Stimulated activated CD4-positive, alpha-beta T cell treated with anti-CD3 and anti-CD28 coated beads, Interleukin-2, amount 100 ng/mL, for 4 hours (primary cell): ENCODE measurements at regions not wholly inside any gene's neighbourhood (a gene's known extent, or its start where the extent isn't known, plus 50 kb on each side); places are given as distances from the start of the nearest gene placed in this dataset.

Experiments
- DNase-seq: peaks from one replicate; pipeline ENCODE4 v3.0.0-alpha.2; 2020; ENCODE audit warnings: low read depth

DNA sequence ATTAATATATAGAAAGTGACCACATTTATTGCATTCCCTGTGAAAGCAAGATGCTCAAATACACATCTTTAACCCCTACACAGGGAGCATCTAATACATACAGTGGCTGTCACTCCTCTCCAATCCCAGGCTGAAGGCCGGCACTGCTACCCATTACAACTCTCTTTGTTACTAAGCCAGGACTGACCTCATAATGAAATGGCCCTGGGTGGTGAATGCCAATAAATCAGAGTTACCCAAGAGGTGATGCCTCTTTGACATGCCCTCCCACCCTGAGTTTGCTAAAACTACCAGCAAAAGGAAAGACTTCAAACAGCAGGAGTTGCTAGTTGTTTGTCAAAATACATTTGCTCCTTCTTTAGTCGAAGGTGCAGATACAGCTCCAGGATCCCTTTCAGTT, 214.2 kb downstream of the FOXA2 start:
- no peak for DNase-seq

DNA sequence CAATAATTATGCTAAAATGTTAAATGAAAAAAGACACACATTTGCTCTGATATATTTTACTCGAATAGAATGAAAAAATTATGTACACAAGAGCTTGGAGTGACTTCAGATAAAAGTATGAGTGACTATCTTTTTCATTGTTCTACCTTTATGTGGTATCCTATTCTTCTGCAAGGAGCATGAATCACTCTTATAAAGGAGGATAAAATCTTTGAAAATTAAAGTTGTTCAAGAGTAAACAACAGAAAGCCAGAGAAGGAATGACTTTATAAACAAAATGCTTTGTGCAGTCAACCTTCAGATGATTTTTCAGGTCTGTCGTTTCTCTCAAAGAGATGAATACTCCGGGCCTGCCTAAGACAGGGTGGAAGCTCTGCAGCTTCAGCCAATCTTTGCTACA, 215.3 kb downstream of the FOXA2 start:
- no peak for DNase-seq

DNA sequence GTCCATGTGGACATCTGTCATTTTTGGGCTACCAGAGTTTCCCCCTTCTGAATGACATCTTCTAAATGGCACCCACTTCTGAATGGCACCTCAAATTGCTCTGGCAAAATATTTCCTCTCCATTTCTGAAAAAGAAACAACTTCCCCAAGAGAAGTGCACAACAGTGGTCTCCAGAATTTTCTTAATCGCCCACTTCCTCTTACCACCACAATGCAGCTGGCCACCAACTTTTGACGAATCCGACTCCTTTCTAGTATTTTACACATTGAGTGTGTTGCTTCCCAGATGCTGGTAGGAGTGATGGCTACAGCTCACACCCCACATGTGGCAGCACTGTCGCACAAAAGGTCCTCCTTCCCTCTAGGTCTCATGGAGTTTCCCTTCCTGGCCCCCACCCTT, 216.1 kb downstream of the FOXA2 start:
- DNase-seq = no peak

DNA sequence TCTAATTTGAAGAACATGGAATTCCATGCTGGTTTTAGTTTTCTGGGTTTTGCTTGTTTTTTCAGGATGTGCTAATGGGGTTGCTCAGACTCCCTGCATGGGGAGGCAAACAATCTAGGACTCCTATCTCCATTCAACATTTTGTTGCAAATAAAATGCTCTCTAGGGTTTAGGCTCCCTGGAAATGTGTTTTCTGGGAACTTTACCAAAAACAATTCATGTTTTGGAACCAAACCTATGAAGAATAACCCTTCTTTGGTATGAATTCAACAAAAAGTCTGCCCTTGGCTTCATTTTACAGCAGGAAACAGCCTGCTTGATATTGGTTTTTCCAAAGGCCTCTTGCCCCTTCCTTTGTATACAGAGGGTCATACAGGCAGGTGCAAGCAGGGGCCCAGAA, 217.7 kb downstream of the FOXA2 start:
- no peak for DNase-seq

DNA sequence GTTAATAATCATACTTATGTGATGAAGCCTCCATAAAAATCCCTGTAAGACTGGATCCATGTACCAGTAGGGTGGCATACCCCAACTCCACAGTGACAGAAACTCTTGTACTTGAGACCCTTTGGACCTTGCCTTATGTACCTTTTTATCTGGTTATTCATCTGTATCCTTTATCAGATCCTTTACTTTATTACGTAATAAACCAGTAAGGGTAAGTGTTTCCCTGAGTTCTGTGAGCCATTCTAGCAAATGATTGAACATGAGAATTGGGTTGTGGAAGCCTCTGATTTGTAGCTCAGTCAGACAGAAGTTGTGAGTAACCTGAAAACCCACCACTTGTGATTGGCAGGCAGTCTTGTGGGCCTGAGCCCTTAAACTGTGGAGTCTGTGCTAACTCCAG, 229.7 kb downstream of the FOXA2 start:
- no peak for DNase-seq

DNA sequence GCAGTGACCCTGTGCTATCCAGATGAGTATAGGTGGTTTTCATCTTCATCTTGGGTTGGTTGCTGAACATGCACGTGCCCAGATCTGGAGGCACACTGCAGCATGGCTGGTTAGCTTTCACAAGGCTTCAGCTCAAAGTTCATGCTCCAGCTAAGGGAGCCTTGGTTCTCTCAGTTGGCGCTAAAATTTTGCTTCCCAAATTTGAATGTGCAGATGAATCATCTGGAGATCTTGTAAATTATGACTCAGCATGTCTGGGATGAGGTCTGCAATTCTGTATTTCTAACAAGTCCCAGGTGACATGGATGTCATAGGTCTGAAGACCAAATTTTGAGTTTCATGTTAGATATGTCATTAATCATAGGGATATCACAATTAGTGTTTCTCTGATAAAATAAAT, 230.8 kb downstream of the FOXA2 start:
- no peak for DNase-seq

DNA sequence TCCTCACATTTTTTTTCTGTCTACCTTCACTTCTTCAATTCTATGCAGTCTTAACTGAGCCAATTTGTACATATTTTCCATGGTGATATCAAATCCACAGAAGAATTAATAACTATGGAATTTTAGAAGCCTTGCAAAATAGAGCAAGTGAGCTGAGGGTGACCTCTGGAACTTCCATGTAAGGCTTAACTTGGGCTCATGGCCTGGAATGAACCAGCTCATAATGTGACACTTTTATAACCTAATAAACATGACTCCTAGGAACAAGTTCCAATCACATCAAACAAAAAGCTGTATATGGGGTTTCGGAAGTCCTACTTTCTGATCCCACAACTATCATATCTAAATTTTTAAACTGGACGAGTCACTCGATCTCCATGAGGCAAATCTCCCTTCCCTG, 232.4 kb downstream of the FOXA2 start:
- no peak for DNase-seq

DNA sequence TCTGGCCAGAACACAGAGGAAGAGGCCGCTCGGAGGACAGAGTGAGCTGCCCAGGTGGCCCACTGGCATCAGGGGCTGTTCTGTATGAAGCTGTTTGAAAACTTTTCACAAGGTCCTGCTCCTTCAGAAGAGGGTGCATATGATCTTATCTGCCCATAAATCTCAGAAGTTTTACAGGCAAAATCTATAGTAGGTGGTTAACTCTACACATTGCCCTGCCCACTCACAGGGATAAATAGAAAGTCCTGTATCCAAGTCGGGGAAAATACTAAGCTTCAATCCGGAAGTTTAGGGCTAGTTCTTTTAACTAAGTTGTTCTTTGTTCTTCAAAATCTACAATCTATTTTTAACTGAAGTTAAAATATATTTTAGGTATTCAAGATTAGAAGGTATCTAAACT, 233.7 kb downstream of the FOXA2 start:
- no peak for DNase-seq

DNA sequence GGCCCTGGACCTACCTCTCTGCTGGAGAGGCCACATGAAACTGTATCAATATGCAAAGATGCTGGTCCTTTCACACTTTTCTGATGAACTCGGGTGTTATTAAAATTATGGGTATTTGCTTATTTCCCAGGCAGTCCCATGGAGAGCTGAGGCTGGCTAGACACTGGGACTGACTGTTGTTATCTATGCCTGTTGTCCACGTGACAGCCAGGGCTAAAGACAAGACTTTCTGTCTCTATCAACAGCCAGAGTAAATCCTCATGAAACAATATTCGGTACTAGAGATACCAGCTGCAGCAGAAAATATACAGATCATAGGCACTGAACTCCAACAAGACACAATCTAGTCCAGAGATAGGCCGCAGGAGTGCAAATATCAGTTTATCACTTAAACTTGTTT, 236.4 kb downstream of the FOXA2 start:
- DNase-seq = no peak

DNA sequence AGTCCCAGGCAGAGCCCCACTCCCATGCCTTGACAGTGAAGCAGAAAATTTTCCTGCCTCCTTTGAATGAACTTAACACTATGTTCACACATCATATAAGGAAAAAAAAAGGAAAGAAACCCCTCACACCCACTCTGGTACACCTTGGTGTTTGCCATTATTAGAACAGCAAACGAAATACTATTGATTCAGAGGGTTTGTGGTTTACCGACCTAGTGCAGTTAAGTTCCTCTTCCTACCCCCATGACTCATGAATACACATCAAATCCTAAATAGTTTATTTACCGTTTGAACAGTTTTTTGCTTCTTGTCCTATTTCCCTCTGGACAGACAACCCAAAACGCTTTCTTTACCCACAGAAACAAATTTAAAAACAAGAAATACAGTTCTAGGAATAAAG, 237.7 kb downstream of the FOXA2 start:
- no peak for DNase-seq

DNA sequence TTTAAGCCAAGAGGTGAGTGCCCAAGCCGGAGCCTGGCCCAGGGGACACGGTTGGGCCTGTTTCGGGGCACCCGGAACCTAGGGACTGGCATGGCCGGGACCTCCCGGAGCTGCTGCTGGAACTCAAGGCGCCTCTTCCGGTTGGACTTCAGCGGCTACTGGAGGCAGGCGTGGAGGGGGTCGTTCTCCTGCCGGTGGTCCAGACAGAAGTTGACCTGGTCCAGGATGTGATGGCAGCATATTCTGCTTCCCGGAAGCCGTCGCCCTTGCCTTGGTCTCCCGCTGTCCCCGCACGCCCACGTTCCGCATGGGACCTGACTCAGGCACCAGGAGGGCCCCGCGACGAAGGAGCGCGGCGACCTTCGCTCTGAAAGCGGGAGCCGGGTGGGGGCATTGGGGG, 240.8 kb downstream of the FOXA2 start:
- no peak for DNase-seq

DNA sequence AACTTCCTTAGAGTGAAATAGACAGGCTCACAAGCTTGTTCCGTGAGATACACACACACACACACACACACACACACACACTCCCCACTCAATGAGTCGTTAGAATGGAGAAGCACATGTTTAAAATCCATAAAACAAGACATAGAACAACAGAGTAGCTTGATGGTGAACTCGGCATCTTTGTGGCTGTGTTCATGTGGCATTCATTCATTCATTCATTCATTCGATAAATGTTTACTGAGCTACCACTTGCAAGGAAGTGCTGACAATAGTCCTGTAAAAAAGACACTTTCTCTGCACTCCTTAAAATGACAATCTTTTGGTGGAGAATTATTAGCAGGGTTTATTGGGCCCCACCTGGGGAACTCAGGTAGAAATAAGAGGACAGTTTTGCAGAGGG, 242.0 kb downstream of the FOXA2 start:
- DNase-seq = no peak

DNA sequence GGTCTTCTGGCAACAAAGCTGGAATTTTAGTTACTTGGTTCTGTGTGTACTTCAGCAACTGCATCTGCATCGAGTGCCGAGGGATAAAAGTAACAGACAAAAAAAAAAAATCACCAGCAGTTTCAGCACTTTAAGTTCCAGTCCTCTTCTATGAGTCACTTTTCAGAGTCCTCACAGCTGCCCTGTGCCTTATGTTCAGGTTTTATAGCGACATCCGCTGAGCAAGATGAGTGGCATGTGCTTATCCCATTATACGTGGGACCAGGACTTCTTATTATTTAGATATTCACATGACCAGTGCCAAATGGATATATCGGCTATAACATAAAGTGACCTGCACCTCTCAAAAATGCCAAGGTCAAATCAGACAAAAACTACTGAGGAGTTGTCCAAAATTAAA, 242.9 kb downstream of the FOXA2 start:
- DNase-seq = no peak

DNA sequence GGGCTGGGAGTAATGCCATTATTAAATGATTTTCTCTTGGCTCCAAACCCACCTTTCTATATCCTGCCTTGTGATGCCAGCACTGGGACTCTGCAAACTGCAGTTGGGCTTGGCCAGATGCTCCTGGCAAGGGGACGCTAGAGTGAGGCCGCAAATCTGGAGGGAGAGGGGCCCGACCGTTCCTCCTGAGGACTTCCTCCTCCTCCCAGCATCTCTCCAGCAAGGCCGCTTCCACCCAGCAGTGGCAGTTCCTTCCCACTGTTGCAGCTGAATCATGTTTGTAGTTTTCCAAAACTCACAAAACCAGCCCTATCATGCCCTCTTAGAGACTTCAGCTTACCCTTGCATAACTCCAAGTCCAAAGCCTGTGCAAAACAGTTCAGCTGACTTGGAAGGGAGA, 244.4 kb downstream of the FOXA2 start:
- no peak for DNase-seq

DNA sequence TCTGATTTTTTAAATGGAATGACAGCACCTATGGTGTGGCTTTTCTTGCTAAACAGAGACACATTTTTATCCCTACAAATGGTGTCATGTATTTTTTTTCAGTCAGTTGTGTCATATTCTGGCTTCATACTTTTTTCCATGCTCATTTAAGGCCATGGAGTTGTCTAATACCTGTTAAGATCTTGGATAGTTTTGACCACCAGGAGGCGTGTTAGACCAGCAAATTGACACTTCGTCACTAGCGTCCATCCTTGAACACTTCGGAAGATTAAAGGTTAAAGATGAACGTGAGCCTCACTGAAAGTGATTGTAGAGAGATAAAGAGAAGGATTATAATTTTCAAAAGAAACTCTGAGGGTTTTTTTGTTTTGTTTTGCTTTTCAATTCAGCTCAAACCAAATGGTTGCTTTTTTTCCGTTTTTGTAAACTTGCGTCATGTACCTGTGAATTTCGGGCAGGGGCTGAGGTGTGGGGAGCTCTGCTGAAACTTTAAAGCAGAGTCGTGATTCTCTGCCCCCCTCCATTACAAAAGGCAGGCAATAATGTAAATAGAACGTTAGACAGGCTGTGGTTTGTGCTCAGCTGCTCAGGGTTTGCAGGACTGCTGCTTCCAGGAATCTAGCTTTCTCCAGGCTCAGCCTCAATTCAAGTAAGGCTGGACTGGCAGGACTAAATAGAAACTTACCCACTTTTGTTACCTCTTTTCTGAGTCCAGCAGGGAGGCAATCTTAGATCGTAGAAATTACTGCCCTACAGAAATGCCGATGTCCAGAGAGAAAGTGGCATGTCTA, 245.1 kb downstream of the FOXA2 start:
- no peak for DNase-seq

DNA sequence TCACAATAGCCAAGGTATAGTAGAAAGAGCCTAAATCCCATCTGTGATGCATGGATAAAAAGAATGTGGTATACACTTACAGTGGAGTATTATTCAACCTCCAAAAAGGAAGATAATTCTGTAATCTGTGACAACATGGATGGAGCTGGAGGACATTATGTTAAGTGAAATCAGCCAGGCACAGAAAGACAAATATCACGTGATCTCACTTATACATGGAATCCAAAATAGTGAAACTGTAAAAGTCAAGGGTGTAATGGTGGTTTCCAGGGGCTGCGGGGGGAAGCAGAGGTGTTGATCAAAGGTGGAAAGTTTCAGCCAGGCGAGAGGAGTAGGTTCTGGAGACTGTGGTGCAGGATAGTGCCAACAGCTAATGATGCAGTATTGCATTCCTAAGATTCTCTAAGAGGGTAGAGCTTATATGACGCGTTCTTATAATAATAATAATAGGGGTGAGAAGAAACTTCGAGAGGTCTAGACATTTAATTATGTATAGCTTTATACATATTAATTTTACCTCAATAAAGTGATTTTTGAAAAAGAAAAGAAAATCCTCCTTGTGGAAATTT, 246.1 kb downstream of the FOXA2 start:
- DNase-seq = no peak

DNA sequence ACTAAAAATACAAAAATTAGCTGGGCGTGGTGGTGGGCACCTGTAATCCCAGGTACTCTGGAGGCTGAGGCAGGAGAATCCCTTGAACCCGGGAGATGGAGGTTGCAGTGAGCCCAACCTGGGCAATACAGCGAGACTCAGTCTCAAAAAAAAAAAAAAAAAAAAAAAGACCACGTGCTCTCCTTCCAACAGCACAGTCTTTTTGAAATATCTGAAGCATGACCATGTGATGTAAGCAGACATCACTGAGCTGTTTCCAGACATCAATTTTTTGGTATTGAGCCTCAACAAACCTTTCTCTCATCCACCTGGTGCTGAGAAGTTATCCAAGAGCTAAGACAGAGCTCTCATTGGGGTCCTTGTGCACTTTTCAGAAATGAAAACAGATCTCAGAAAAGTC, 249.2 kb downstream of the FOXA2 start:
- no peak for DNase-seq

DNA sequence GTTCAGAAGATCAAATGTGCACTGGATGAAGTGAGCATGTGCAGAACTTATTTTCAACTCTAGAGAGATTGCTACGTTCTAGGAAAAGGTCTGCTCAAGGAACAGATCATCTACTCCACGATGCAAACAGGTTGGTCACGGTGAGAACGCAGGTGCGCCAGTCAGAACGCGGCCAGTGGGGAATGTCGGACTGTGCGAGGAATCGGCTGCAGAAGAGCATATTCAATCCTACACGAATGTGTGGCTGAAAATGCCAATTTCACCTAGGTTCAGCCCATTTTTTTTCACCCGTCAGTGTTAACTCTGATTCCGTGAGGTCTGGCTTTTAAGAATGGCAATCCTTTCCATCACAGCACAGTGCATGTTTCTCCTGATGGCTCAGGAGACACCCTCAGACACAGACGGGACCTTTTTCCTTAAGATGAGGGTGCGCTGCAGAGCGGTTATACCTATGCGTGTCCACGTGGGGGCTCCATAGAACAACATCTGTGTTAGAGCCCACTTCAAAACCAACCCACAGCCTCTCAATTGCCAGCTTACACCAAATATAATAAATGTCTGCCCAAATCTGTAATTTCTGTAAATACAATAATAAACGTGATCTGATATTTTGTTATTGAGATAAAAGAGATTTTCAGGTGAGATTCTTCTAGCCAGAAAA, 250.4 kb downstream of the FOXA2 start:
- DNase-seq = no peak

DNA sequence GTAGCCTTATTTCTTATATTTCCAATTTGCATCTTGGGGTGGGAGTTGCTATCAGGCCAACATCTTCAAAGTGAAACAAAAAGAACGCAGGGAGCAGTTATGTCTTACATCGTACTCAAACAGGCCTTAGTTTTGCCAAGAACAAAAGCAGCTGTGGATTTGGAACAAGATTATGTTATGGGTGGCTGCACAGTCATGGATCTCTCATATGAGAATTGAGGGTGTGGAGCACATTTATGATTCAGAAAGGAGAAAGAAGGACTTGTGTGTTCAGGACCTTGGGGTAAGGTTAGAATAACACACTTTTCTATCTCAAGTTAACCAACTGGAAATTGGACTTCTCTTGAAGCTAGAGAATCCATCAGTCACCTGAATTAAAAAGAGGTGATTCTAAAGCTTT, 259.9 kb downstream of the FOXA2 start:
- DNase-seq = no peak

DNA sequence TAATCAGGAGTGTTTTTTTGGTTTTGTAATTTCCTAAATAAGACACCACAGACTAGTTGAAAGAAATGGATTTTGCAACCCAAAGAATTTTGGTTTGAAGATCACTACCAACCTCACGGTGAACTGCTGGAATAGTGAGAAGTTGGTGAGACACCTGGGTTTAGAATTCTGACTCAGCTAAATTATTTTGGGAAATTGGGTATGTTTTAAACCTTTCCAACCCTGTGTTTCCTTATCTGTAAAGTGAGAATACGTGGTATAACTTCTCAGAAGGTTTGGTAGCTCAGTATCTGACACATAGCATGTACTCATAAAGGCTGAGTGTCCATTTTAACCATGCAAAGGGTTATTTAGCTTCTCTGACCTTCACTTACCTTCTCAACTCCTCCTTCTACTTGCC, 261.9 kb downstream of the FOXA2 start:
- DNase-seq = no peak

DNA sequence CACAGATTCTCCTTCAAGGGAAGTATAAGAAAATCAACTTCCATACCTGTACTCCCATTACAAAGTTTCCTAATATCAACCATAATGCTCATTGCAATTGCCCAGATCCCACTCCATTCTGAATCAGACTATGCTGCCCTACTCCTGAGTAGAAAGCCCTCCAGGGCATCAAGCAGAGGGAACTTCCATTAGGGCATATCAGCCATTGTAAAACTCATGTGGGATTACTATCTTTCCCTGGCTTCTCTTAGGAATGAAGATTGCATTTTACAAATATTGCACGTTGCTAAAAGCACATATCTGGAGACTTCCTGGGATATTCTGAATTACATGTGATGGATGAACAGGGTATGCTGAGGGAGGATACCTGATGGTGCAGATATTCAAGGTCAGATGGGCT, 263.2 kb downstream of the FOXA2 start:
- DNase-seq = no peak

DNA sequence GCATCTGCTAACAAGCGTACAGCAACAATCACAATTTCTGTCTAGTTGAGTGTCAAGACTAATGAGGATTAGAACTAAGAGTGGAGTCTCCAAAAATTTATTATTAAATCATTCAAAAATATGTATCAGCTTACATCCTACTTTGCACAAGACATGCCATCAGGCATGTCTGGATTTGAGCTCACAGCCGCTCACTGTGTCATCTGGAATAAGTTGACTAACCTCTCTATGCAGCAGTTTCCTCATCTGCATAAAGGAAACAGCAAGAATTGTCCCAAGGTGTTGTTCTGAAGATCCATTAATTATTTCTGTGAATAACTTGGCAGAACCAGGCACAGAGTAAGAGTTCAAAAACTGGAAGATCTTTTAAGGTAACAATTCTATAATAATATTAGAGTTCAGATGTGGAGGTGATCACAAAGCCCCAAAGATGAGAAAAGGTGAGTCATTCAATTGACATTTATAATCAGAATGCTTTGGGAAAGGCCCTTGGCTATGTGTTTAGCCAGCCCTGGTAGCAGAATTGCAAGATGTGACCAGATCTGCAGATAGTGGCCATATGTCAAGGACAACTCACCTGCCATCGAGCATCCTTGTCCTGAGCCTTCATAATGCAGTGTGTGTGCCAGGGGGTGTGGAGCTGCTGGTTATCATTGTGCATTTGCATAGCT, 264.0 kb downstream of the FOXA2 start:
- DNase-seq = no peak

DNA sequence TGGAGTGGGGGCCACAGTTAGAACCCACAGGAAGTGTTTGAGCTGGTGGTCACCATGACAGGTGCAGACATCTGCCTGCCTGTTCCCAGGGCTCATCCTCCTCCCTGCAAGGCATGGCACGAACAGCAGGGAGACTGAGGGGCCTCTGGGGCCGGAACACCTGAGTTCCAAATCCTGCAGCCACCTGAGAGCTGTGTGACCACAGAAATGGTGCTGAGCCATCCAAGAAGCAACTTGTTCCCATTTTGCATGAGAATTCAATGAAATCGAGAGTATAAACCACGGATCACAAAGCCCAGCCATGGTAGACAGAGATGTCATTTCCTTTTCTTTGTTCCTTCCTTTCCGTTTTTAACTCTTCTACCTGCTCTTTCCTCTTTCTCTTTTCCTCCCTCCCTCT, 268.6 kb downstream of the FOXA2 start:
- DNase-seq = no peak
